HG03457 (cell line): ENCODE measurements at regions not wholly inside any gene's neighbourhood (a gene's known extent, or its start where the extent isn't known, plus 50 kb on each side); places are given as distances from the start of the nearest gene placed in this dataset.

Experiments
- ATAC-seq: cut with Tn5 transposase; IDR thresholded peaks from one replicate; pipeline ENCODE4 v1.9.1; 2021; ENCODE audit warnings: moderate number of reproducible peaks; ENCODE audit not compliant: unreplicated experiment

DNA sequence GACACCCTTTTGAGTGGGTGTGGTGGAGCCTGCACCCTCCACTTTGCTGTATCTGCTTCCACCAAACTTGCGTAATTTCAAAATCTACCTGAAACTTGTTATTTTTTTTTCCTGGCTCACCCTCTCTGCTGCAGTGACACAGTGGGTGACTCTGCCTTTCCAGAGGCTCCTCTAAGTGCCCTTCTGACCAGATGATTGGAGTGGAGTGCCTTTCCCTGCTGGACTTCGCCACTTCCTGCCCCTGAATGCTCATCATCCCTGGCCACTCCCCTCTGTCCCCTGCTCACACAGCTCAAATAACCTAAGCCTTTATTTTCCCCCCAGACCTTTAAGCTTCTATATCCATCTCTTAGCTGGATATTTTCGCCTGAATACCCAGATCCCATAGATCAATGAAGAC is 777.5 kb upstream of the ID2 start:
- ATAC-seq, result no peak

DNA sequence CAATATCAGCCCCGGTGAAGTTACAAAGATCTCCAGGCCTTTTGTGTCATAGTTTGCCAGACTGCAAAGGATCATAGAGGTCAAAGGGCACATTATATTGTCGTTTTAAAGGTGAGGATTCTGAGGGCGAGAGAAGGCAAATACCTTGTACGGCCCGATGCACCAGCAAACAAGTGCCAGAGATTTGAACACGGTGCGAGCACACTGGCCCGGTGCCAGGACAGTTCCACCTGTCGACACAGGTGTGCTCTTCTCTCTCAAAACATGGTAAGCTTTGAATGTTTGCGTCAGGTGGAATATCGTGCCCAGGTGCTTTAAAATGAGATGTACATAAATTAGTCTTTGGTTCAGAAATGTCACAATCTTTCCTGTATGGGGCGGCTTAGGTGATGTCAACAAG is 776.1 kb upstream of the ID2 start:
- no peak for ATAC-seq

DNA sequence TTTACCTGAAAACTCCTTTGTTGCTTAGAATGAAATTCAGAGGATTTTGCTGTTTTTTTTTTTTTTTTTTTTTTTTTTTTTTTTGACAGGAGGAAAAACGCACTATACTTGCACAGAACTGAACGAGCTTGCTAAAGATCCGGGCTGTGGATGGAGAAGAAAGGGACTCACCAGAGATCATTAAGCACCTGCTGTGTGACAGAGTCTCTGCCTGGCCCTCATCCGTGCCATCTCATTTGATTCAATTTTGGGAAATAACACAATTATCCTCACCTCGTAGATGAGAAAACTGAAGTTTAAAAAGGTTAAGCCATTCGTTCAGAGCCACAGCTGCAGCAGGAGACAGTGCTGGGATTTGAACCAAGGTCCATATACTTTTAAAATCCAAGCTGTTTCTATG is 775.4 kb upstream of the ID2 start:
- no peak for ATAC-seq

DNA sequence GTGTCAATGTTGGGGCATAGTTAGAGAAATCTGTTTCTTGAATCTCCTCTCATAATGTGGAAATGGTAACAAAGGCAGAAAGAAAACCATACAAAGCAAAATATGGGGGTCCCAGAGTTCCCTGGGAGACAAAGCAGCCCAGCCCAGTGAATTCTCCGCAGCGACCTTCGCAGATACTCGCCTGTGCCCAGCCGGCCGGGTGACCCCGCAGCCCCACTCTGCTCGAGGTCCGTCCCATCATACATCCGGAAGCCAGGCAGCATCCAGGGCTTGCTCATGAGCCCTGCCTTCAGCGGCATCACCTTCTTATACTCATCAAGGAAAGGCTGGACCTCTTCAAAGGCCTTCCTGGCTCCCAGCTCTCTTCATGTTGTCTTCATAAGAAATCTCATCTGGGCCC is 774.8 kb upstream of the ID2 start:
- ATAC-seq, result no peak

DNA sequence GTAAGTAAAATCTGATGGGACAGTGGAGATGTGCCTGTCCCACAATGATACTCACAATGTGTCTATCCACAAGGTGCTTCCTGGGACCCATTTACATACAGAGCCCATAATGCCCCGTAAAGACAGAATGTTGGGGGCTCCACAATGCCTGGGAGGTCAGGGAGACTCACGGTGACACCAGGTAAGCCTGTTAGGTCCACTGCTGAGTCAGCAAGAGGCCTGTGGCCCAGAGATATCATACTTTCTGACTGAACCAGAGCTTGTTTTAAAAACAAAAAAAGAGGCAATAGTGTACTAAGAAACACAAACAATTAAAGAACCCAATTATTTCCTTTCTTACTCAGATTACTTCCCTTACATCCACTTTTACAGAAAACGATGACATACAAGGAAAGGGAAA is 771.1 kb upstream of the ID2 start:
- ATAC-seq, result no peak

DNA sequence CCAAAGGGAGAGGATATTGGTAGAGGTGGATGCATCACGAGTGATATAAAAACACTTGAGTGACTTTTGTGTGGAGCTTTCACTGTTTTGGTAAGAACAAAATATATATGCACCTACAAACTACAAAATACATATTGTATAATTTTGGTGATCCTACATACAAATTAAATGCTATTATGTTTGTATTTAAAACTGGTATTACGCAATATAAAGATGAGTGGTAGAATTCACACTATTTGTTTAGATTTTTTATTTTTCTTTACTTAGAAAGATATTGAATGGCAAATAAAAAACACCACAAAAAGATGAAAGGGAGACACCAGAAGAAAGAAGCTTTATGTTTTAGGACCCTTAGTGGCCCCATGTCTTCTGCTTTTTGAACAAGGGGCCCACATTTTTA is 770.7 kb upstream of the ID2 start:
- ATAC-seq, result no peak

DNA sequence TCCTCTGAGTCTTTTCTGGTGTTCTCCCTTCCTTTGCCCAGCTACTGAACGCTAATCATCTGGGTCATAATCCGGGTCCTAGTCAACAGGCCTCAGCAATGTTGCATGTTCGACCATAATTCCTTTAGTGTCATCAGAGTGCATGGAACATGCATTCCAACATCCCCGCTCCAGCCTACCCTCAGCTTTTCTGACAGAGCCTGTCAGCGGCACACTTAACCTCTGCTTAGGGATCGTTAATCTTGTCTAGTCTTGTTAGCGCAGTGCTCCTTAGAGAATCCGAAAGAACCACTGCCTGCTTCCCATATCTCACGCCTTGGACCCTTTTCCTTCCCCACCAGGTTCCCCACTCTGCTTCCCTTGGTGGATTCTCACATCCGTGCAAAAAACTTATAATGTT is 767.9 kb upstream of the ID2 start:
- ATAC-seq, result no peak

DNA sequence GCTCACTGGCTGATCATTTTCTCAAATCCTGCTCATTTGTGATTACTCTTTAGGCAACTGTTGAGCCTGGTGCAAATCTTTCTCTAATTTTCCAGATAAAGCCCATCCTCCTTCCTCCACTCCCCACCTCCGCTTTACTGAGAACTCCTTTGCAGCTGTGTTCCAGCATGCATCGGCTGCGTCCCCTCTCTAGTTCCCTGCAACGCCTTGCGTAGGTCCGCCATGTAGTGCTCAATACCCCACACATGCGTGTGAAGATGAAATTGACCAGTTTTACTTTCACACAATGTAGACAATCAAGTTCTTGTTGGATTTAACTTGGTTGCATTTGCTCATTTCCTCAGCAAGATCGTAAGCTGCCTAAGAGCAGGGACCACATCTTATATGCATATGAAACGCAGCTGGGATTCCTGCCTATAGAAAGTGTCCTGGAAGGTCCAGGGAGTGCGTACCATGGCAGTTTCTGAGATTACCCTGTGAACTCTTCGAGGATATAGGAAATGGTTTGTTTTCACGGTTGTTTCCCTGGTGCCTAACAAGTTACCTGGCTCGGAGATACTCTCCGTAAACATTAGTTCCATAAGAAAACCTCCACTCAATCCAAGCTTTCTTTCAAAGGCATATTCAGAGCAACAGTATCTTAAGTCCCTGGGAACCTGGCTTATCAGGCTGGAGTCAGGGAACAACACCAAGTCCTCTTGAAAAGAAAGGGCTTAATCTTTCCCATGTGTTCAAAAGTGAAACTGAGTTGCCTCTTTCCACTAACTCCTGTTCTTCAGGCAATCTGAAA is 766.4 kb upstream of the ID2 start:
- ATAC-seq, result no peak

DNA sequence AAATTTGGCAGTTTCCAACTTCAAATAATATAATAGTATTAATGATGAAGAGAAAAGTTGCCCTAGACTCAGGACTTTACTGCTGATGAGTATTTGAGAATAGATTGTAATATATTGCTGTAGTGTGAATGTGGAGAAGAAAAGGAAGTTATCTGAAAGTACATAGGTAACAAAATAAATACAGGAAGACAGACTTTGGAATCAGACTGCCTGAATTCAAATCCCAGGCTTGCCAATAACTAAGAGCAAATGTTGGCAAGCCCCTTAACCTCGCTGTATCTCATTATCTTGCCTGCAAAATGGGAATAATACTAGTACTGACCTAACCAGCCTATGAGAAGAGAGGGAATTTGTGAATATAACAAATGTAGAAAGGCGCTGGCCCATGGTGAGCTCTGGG is 765.2 kb upstream of the ID2 start:
- ATAC-seq, result no peak

DNA sequence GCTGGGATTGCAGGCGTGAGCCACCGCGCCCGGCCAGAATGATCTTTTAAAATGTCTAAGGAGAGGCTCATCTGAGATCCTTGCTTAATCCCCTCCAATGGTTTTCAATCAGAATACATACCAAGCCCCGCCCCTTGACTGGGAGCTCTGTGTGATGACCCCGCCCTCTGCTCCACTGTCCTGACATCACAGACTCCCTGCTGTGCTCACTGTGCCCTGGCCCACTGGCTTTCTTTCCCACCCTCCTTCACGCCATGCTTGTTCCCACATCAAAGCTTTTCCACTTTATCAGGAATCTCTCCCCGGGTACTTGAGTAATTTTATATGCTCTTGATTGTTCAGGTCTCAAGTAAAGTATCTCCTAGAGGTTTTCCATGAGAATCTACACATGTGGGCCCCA is 762.3 kb upstream of the ID2 start:
- ATAC-seq, result no peak

DNA sequence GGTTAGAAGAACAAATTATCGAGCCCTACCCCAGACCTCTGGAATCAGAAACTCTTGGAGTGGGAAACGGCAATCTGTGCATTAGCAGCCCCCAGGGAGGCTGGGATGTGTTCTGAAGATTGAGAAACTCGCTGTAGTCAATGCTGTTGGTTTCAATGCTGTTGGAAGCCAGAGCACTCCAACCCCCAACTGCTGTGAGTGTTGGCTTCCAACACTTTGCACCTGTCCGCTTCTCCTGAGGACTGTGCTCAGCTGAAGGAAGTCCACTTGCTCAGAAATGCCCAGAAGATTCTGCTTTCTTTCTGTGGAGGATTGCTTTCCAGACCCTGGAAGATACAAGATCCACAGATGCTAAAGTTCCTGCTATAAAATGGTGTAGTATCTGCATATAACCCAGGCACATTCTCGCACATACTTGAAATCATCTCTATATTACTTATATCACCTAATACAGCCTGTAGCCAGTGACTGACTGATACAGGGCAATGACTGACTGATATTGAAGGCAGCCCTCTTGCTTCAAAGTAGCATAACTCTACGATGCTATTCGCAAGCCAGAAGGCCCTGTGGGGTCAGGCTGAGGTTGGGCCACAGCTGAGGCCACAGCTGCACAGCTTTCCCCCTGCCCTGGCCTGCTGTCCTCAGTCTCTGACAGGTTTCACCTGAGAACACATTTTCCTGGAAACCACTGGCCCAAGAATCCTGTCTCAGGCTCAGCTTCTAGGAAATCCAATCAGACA is 757.7 kb upstream of the ID2 start:
- ATAC-seq, result no peak

DNA sequence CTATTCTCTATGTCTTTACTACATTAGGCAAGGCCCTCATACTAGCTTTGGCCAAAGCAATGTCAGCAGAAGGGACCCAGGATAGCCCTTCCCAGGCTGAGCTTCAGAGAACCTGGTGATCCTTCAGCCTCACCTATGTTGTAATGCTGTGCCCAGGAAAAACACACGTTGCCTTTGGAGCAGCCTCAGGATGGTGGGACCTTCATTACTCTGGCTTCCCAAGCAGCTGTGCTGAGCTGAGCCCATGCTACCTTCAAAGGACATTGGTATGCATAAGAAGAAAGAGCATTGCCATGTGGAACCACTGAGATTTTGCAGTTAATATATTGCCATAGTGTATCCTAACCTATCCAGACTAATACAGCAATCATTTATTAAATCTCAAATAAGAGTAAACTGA is 756.4 kb upstream of the ID2 start:
- no peak for ATAC-seq

DNA sequence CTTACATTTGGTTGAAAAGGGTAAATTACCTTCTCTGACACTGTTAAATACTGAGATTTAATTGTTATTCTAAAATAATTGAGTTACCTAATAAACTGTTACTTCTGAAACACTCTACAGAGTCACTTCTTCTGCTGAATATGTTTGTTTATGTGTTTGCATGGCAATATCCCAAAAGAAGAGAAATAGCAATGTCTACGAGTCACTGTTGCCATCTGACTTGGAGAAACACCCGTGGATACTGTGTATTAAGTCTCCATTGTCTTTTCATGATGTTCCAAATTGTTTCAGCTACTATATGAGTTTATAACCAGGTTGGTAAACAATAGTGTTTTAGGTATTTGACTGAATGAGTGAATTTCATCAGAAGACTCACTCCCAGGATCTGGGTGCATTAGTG is 754.2 kb upstream of the ID2 start:
- ATAC-seq, result no peak

DNA sequence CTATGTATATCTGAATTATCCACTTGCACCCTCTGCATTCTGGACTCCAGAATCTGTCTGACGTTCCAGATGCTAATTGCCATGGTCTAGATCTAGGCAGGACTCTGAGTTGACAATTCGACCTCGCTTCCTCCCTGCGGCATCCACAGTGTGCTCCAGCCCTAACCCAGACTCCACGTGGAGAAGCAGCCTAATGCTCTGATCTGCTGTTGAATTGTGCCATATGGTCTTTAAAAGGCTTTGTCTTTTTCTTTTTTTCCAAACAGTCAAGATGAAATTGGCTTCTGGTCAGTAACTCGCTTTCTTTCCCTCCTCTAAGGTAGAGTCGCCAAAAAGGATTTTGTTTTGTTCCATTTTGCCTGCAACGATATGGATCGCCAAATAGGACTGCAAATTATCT is 752.6 kb upstream of the ID2 start:
- no peak for ATAC-seq

DNA sequence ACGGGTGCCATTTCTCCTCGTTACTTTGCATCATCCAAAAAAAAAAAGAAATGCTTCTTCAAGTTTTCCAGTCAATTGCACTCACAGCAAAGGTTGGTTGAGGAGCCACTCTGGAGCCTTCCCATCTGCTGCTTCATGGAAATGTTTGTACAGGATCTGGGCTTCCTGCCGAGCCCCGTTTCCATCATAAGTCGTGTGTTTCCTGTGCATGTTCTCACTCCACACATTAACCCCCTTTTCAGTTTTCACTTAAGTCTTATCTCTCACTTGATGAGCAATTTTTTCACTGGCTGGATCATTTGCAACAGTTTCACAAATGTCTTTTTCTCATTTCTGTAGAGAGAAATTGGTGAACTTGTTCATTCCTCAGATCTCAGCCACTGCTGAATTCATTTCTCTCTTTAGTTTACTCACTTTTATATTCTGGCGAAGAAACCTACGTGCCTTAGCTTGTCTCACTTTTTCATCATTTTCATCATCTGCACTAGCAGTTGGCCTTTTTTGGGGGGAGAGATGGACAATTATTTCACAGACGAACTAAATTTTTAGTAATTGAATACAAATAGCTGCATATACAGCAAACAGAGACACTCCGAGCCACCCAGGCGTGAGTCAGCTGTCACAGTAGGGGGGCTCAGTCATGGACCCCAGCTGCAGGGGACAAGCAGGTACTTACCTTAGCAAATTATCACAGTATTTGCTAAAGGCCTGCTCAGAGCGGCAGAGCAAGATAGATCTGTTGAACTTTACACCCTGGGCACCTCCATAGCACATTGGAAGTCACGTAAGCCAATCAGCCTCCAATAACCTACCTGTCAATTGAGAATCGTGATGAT is 750.8 kb upstream of the ID2 start:
- no peak for ATAC-seq

DNA sequence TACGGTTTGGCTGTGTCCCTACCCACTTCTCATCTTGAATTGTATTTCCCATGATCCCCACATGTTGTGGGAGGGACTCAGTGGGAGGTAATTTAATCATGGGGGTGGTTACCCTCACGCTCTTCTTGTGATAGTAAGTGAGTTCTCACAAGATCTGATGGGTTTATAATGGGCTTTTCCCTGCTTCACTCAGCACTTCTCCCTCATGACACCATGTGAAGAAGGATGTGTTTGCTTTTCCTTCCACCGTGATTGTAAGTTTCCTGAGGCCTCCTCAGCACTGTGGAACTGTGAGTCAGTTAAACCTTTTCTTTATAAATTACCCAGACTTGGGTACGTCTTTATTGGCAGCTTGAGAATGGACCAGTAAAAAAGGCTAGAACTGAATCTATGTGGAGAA is 750.0 kb upstream of the ID2 start:
- no peak for ATAC-seq

DNA sequence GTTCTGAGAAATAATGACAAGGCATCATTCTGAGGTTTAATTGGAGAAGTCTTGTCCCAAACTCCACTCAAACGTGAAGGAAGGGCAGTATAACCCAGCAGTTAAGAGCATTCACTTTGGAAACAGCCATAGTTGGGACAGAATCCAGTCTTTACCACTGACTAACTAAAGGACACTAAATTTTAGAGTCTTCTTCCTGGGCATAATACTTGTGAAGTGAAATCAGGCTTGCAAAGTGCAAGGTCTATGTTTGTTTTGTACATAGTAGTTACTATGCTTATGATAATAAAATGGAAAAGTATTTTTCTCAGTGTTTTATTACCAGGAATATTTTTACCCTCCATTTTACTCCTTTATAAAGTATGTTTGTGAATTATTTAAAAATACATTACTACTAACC is 748.2 kb upstream of the ID2 start:
- ATAC-seq, result no peak

DNA sequence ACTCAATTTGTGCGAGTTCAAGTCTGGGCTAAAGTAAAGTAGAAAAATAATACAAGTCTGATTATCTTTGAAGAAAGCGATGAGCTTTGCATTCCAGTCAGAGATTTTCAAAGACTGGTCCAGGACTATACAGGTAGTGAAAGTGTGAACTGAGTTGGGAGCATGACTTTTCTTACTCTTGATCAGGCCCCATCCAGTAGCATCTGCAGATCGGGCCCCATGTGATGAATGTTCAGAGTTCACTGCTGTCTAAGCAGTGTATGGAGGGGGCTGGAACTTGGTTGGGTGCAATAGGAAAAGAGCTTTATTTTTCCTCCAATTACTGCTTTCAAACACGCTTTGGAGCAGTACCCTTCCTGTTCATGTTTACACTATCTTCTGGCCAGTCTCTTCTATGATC is 747.4 kb upstream of the ID2 start:
- ATAC-seq, result no peak

DNA sequence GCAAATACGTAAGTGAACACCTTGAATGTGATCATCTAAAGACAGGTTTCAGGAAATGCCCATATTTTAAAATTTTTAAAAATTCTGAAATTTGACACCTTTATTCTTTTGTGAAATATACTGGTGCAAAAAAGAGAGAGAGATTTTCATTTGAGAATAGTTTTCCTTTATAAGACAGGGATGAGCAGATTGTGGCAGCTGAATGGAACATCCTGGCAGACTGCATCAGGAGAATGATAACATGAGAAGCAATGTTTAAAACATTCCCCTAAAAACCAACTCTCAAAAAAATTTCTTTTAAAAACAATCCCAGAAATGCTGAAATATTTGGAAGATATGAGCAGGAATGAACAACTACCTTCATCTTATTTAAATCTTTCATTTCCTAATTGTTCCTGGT is 744.8 kb upstream of the ID2 start:
- no peak for ATAC-seq

DNA sequence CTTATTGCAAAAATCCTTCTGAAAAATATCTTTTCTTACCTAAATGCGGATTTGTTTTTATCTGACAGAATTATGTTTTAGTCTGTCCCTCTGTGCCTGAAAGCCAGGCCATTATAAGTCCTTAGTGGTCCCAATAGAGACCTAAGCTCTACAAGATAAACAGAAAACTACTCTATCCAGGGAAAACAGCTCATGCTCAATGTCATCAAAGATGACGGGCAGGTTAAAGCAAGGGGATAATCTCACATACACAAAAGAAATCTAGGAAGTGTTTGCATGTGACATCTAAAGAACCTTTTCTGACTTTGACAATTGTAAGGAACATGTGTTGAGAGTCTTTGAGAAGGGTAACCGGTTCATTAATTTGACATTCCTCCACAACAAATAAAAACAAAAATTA is 741.1 kb upstream of the ID2 start:
- ATAC-seq, result no peak

DNA sequence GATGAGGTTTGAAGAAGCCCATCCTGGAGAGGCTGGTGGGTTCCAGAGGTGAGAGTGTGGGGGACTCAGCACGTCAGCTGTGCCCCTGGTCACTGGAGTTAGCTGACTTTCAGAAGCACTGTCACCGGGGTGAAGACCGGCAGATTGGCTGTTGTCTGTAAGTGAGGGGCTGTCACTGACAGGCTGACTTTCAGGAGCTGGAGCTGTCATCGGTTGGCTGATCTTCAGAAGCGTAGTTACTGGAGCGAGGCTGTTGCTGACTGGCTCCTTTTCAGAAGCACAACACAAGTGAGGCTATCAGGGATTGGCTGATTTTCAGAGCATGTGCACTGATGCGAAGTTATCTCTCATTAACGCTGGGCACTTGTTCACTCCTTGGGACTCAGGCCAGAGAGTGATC is 738.4 kb upstream of the ID2 start:
- no peak for ATAC-seq

DNA sequence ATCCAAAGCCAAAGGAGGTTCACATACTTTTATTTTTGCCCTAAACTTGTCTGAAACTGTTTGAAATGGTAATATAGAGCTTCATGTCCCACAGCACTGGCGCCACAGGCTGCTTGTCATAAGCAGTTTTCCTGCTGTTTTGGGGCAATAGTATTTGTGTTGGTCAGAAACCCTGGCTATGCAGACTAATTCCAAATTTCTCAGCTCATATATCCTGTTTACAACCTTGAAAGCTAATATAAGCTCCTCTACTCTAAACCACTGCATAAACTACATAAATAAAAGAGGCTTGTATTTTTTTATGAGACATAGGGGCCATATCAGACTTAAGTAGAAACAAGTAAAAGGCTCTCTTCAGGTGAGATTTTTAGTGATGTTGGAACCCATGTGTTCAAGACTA is 736.8 kb upstream of the ID2 start:
- no peak for ATAC-seq
